ENCODE measurements at regions not wholly inside any gene's neighbourhood (a gene's known extent, or its start where the extent isn't known, plus 50 kb on each side); places are given as distances from the start of the nearest gene placed in this dataset.

DNA sequence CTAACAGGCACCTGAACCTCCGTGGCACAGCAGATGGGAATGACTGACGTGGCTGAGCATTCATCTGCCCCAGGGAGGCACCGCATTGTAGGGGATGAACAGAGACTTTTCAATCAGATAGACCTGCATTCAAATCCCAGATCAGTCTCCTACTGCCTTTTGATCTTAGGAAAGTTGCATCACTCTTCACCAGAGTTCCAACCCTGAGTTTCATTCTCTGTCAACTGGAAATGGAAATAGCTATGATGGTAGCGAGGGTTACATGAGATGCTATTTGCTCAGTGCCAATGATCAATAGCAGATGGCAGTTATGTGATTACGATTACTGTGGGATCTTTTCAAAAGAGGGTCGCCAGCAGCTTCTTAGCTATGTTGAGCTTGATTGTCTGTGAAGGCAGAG, 189.3 kb upstream of the RFC3 start:
- no peak for DNase-seq (ENCODE audit: low spot score)

DNA sequence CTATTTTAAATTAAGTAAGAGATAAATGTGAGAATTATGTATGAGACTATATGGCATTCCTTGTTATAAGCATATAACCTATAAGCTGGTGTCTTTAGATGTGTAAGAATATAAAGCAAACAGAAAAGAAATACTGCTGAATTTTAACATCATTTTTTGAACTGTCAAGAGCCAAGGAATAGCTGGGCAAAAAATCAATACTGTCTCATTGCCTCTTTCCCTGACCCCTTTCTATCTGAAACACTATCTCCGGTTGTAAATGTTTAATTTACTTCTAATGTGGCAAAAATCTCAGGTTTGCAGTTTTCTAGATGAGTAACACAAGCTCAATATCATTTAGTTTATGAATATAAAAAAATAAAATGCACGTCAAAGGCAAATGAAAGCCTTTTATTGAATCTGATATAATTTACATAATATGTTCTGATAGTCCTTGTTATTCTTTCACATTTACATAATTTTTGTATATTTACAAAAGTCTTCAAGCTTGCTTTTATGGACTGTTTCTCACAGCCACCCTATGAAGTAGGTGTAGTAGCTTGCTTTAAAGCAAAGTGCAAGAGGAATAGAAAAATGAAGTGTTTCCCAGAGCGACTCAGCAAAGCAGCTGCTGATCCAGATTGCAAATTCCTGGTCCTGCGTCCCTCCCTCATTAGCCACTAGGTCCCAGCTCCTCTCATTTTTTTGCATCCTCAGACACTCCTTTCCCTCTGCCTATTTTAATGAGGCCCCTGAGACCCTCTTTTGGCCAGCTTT, 188.2 kb upstream of the RFC3 start:
- no peak for DNase-seq (ENCODE audit: low spot score)

DNA sequence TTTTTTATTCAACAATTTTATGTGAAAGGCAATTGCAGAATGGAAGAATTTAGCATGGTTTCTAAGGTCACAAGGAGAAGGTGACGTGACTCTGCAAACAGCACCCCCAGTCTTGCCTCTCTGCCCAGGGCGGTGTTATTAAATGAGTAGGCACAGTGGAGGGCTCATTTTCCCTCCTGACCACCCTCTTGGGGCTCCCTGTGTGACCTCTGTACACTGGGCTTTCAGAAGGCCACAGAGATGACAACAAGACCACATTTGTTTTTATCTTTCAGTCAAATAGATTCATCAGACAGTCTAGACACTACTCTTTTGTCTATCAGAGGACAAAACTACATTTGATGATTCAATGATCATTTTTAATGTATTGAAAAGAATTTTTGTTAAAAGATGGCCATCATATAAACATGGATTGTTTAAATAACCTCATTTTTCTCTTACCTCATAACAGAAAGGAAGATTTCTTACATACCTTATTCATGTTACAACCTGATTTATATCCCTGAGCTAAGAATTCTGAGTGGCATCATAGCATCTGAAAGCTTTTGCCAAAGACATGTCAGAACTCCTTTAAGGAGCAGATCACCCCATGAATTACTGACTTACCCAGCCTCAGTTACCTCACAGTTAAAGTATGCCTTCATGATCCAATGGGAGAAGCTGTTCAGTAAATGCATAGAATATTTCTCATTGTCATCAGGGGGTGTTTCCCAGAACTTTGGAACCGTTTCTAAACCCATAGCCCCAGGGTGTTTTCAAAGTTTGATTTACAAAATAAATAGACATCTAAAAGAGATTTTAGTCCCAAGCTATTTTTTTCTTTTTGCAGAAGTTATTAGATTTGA, 184.0 kb upstream of the RFC3 start:
- peak; percentile 6 for DNase-seq (ENCODE audit: low spot score)

DNA sequence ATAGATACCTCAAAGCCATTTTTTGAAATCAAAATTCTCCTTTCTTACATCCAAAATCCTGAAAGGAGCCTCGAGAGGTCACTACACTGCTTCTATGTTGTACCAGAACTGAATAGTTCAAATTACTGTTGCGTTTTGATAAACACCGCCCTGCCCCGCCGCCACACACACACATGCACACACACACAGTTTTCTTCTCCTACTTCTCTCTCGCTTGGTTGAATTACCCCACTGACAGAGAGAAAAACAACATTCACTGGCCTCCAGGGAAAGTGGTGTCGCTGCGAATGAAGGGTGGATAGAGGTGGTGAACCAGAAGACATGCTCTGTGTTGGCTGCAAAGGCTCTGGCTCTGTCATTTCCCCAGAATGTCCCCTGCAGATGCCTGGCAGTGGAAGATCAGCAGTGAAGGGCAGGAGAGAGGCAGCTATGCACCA, 183.4 kb upstream of the RFC3 start:
- no peak for DNase-seq (ENCODE audit: low spot score)

DNA sequence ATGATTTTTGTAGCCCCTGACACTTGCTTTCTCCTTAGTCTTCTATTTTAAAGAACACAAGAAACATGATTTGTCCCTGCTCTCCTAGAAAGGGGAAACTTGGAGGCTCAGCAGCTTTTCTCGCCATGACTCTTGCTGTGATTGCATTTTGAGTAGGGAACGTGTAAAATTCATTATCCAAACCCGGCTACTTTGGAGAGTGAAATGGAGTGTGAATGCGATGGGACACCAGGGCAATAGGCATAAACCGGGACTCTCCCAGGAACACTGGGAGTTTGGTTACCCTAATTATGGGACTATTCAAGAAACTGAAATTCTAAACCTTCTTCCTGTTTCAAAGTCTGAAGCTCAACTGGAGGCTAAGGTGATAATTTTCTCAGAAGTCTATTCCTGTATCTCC, 181.7 kb upstream of the RFC3 start:
- DNase-seq (ENCODE audit: low spot score) = no peak

DNA sequence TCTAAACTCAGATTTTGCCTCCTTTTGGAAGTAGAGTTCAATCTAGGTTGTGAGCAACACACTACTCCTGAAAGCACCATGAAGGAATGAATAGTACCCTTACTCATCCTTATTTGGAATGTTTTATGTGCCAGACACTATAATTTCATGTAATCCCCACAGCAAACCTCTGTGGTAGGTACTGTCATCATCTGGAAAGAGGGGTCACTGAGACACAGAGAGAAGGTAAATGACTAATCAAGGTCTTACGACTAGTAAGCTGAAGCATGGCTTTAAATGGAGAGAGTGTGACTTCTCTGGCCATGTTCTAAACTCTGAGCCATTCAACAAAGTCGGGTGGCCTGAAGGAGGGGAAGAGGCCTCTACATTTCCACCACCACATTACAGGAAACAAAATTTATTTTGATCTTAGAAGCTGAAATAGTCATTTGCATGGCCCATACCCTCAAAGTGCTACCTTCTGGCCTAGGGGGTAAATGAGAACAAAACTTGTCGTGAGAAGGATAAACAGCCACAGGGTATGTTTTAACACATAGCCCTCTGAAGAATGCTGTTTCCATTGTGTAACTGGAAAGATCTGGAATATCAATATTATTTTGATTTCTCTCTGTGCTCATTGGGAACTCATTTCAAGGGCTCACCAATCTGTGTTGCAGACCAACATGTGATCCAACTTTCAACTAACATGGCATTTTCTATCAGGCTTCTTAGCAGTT, 180.8 kb upstream of the RFC3 start:
- no peak for DNase-seq (ENCODE audit: low spot score)

DNA sequence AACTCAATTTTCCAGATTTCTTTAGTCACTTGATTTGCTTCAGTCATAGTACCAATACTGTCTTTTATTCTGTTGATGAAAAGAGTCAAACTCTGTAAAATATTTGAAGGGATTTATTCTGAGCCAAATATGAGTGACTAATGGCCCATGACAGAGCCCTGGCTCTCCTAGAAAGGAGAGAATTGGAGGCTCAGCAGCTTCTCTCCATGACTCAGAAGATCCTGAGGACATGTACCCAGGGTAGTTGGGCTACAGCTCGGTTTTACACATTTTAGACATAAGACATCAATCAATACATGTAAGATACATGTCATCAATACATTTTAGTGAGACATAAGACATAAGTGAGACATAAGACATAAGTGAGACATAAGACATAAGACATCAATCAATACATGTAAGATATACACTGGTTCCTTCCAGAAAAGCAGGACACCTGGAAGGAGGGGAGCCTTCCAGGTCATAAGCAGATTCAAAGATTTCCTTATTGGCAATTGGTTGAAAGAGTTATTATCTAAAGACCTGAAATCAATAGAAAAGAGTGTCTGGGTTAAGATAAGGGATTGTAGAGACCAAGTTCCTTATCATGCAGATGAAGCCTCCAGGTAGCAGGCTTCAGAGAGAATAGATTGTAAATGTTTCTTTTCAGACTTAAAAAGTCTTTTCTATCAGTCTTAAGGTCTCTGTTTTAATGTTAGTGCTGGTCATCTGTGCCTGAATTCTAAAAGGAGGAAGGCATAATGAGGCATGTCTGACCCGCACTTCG, 179.8 kb upstream of the RFC3 start:
- DNase-seq (ENCODE audit: low spot score) = peak; percentile 58

DNA sequence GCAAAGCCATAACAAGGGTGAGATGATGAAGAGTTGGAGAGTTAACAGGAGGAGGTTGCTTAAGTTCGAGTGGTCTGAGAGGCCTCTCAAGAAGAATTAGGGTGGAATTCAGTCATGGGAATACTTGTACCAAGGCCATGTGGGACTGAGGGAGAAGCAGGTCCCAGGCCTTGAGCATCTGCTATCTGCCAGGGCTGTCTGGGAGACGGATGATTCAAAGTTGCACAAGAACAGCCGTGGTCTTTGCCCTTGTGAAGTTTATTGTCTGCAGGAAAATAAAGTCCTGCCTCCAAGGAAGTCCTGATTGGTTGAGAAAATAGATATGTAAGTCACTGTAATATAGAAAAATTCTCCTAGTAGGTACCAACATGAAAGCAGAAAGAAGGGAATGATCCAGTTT, 178.8 kb upstream of the RFC3 start:
- peak; percentile 72 for DNase-seq (ENCODE audit: low spot score)

DNA sequence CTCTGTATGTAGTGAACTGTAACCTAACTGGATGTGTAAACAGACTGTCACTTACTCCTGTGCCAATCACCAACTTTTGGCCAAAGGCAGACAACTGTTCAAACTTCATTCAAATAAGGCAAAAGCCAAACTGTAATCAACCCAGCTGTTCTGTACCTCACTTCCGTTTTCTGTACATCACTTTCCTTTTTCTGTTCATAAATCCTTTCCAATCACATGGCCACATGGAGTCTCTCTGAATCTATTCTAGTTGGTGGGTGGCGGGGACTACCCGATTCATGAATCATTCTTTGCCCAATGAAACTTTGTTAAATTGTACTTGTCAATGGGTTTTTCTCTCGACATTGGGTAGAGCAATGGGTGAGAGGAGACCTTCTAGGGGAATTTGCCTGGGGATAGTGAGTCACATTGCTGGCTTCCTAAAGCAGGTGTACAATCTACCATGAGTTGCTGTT, 178.3 kb upstream of the RFC3 start:
- no peak for DNase-seq (ENCODE audit: low spot score)

DNA sequence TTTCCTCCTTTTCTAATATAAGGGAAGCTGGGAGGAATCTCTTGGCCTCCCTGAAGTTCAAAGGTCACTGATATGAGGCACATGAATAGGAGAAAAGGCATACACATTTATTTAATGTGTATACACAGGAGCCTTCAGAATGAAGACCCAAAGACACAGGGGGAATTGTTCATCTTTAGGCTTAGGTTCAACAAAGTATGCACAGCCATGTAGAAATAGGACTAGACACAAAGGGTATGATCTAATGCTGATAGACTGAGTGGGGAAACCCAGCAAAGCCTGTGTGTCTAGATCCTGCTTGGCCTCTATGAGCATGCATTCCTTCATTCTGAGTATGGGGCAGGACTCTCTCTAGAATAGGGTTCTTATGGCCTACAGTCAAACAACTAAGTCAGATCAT, 177.1 kb upstream of the RFC3 start:
- DNase-seq (ENCODE audit: low spot score) = no peak

DNA sequence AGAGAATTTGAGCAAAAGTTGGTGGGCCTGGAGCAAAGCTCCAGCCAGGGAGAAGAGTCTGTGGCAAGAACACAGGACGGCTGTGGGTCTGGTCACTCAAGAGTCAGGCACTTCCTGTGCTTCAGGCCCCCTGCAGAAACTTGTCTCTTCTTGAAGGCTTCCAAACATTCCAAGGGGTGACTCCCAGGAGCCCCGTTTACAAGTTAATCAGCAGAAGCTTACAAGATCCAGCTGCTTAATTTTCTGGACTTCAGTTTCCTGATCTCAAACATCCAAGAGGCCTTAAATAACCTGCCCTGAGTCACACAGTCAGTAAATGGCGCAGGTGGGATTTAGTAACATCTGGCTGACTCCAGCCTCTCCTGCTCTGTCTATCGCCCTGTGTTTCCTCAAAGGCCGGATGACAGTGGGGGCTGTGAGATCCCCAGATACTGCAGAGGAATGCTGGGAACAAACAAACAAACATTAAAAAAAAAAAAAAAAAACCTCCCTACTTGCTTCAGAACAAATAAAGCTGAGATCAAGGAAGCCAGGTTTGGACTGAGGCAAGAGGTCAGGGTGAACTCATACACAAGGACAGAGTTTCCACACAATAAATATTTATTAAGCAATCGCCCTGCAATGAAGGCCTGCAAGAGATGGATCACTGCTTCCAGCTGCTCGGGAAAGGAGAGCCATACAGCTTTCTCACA, 175.4 kb upstream of the RFC3 start:
- peak; percentile 70 for DNase-seq (ENCODE audit: low spot score)

DNA sequence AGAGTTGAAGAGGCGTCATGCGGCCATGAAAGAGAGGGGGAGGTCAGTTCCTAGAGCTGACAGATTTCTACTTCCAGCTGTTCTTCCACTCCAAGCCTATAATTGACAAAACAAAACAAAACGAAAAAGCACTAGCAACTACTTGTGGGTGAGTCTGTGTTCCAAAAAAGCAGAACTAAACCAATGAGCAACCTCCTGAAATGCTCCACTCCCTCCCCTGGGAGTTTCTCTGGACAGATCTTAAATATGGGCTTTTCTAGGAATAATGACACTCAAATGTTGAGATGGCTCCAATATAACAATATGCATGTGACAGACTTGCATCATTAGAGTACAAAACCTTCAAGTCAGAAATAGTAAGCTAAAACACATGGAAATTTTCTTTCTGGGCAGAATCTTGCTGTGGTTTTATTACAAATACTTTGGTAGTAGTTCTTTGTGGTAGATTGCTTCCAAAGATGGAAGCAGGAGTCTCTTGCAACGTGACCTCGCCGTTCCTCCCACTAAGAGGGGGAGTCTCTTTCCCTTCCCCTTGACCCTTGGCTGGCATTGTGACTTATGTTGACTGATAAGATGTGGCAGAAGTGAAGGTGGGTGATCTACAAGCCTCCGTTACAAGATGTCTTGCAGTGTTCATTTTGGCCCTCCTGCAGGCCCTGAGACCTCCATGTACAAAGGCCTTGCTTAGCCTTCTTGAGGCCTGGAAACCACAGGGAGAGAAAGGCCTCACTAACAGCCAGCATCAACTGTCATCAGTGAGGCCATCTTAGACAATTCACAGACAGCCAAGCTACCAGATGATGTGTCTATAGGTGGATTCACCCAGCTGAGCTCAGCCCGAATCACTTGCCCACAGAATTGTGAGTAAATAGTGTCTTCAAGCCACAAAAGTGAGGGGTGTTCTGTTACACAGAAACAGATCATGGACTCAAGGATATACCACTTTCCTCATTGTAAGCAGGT, 173.1 kb upstream of the RFC3 start:
- DNase-seq (ENCODE audit: low spot score) = peak; percentile 39

DNA sequence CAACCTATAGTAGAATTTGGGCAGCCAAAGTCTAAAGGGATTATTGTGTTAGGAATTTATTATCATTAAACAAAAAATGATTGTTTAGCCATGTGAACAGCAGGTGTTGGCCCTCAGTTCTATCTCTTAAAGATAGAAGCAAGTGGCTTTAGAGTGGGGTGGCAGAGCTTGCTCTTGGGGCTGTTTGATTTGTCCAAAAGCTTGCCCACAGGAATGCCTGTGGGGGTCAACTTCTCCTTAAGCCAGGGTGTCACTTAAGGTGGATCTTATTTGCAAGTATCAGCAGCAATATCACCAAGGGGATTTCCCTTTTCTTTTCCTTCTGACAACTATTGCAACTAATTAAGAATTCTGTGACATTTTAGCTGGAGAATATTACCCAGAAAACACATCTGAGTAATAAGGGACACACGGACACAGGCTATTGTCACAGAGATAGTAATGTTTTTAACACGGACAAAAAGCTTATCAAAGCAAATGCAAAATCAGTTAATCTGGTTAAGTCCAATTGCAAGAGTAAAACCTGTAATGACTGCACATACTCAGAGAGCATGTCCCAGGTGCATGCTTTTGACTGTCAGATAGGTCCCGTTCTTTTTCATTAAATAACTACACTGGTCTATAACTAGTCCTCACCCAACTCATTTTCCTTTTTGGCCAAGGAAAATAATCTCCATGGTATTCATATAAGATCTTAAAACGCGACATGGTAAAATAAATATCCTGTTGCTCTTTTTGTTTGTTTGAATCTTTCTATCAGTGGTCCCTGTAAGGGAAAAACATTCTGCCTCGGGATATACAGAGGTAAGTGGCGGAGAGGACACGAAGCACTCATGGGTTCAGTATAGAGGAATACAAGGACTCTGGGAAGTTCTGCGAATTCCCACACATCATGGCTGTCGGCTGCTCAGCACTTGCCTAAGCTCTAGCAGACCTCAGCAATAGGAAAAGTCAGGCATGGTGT, 172.1 kb upstream of the RFC3 start:
- no peak for DNase-seq (ENCODE audit: low spot score)

DNA sequence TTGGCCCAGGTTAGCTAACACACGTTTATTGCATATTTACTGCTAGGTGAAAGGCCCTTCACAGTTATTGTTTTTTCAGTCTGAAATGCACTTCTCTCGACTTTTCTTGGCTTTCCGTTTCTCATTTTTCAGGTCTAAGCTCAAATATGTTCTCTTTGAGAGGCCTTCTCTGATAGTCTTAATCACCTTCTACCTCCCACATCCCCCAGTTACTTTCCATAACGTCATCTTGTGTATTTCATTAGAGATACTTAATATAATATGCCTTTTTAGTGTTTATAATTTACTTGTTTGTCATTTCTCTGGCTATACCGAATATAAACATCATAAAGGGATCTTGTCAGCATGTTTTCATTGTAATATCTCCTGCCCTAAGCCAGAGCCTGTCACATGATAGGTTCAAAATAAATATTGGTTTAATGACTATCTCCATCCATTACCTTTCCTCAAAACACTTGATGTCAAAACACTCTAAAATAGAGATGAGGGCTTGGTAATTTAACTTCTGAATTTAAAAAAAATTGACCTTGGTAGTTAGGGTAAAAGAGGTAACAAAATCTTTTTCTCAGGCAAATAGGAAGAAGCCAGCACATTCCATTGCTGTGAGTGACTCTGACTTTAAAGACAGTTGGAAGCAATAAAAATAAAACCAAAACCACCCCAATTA, 168.6 kb upstream of the RFC3 start:
- DNase-seq (ENCODE audit: low spot score) = no peak

DNA sequence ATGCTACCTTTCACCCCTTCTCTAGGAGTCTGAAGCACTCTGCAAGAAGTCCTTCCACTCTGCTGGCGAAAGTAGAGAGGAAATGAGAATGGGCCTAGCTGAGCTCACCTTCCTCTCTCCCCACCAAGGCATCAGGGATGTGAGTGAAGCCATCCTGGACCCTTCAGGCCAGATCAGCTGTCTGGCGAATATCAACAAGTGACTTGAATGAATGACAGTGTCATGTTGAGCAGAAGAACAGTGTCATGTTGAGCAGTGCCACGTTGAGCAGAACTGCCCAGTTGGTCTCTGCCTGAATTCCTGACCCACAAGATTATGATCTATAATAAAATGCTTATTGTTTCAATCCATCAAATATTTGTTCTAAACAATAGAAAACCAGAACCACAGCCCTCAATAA, 166.2 kb upstream of the RFC3 start:
- DNase-seq (ENCODE audit: low spot score) = no peak

DNA sequence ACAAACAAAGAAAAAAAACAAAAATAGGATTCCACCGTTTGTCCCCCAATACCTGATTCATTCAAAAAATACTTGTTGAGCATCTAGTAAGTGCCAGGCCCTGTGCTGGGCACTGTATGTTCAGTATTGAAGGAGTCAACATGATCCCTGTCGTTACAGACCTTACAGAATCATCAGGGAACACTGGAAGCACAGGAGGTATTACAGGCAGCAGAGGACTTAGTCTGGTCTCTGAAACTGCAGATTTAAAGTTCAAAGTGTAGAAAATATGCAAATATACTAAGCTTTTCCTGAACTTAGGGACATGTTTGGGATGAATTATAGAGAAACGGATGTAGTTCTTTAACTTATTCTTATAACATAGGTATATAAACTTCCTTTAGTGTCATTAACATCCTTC, 160.7 kb upstream of the RFC3 start:
- no peak for DNase-seq (ENCODE audit: low spot score)

DNA sequence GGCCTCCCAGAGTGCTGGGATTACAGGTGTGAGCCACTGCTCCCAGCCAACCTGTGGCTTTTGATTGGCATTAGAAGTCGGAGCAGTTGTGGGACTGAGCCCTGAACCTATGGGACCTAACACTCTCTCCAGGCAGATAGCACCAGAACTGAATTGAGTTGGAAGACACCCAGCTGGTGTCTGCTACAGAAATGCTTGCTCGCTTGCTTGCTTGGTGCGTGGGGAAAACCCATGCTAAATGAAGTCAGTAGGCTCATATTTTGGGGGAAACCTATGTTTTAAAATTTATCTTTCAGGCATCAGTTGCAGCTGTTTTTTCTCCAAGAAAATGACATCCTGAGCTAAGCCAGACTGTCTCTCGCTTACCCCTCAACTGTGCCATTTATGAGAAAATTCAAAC, 158.5 kb upstream of the RFC3 start:
- DNase-seq (ENCODE audit: low spot score) = no peak

DNA sequence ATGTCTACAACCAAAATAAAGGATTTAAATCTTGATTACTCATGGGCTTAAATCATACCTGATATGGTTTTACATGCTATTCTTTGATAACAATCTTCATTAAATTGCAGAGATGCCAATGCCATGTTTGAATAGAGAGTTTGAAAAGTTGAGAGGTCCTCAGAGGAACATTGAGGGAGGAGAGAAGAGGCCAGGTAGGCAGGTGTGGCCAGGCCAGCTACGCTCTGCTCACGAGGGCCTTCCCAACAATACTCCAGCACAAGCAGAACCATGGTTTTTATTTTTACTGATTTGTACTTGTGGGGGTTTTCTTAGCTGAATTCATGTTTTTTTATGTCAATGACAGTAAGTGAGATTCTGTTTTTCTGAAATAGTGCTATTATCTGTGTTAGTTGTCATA, 158.1 kb upstream of the RFC3 start:
- DNase-seq (ENCODE audit: low spot score) = no peak

Measured in AG08395 (cell line).